HG02642 (cell line): ENCODE measurements at regions not wholly inside any gene's neighbourhood (a gene's known extent, or its start where the extent isn't known, plus 50 kb on each side); places are given as distances from the start of the nearest gene placed in this dataset.
"Not testable (repeated sequence)": the region's sequence is repeated elsewhere in the genome, so short reads cannot be mapped to it uniquely, and the experiment has no call there.

Experiments
- ATAC-seq: cut with Tn5 transposase; IDR thresholded peaks from one replicate; pipeline ENCODE4 v1.9.1; 2021; ENCODE audit warnings: mild to moderate bottlenecking; ENCODE audit not compliant: unreplicated experiment, poor library complexity

DNA sequence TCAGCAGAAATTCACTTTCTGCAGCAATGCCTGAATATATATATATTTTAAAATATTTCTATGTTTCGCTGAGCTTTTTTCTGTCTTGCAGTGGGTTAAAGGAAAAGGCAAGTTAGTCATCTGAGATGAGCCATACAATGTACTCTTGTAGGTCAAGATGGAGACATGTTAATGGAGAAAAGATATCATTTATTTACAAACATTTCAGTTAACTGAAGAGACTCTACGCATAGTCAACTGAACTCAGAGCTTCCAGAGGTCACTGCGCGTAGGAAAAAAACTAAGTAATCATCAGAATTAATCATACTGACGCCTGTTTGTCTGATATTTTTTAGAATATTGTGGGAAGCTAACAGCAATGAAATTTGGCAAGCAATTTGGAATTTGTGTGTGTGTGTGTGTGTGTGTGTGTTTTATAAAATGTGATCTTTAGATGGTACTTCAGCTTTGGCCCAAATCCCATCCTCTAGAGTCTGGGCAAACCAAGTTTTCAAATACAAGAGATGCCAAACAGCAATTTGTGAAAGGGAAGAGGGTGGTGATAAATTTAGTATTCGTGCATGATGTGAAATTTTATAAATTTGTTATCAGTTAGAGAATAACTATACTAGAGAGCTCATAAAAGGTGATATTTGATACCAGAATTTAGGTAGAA is 193.9 kb upstream of the AGR3 start:
- no peak for ATAC-seq

- ATAC-seq: no peak
Observed at GRCh38 chr7:17078298-17078697, 196.5 kb upstream of the AGR3 start.

DNA sequence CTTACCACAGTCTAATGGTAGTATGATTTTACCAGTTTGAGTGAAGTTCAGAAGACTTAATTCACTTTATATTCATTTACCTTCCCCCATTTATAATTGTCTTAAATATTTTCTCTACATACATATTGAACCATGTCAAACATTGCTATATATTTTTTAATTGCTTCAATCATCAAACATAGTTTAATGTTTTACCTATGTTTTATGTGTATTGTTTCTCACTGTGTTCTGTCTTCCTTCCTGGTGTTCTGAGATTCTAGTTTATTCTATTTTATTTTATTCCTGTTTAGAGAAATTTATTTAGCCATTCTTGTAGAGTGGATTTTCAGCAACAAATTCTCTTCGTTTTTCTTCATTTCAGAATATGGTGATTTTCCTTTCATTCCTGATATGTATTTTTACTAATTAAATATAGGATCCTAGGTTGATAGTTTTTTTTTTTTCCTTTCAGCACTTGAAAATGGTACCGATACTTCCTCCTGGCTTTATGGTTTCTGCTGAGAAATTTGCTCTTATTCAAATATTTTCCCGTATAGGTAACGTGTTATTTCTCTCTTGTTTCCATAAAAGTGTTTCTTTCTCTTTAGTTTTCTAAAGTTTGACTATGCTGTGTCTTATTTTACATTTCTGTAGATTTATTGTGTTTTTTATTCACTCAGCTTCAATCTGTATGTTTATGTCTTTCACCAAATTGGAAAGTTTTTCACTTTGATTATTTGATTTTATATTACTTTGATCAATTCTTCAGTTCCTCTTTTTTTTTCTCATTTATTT is 201.8 kb upstream of the AGR3 start:
- no peak for ATAC-seq

DNA sequence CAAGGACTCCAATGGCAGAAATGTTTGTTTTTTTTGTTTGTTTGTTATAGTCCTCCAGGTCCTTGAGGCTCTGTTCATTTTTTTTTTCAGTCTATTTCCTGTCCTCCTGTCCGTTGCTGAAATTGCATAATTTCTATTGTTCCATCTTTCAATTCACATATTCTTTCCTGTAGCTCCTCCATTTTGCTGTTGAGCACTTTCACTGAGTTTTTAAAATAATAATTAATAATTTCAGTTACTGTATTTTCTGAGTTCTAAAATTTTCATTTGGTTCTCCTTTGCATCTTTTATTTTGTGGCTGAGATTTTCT is 202.3 kb upstream of the AGR3 start:
- ATAC-seq: no peak

GRCh38 chr7:17085186-17085585 is 203.4 kb upstream of the AGR3 start:
- no peak for ATAC-seq

GRCh38 chr7:17086403-17086802 is 204.6 kb upstream of the AGR3 start:
- no peak for ATAC-seq

DNA sequence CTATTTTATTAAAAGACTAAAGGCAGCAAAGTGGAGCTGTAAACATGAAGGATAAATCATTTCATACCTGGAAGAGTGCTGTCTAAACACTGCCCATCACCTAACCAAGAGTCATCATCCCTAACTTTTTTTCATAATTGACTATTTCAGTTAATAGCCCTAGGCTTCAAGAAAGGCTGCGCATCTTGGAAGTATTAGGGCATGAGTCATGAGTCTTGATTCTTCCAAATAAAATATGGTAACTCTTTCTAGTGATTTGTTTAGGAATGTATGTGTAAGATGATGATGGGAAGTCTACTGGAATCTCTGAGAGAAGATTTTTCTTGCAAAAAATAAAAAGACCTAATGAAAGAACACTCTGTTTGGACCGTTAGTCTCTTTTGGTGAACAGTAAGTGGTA is 207.7 kb upstream of the AHR start:
- ATAC-seq: no peak

- ATAC-seq: no peak
Observed at GRCh38 chr7:17093461-17093860, 205.0 kb upstream of the AHR start.

DNA sequence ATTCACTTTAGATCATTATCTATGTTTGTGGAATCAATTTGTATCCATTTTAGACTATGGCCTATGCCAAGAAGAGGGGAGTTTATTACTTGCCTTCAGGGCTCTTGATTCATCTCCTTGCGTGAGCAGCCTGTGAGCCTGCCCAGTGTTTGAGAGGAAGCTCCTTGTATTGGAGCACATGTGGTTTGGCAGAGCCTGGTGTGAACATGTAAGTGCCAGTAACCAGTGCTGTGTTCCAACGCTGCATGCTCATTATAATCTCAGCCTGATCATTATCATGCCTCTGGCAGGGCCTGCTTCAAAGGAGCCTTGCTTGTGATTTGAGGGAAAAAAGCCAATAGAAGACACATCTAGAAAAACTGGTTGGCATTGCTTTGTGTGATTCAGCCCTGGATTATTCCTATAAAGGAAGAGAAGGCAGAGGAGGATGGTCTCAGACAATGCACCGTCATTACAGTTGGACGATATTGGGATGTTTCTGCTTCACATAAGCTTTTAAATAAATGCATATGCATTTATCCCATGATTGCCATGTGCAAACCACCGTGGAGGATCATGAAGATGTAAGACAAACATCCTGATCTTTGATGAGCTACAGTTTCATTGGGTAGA is 203.4 kb upstream of the AHR start:
- no peak for ATAC-seq

DNA sequence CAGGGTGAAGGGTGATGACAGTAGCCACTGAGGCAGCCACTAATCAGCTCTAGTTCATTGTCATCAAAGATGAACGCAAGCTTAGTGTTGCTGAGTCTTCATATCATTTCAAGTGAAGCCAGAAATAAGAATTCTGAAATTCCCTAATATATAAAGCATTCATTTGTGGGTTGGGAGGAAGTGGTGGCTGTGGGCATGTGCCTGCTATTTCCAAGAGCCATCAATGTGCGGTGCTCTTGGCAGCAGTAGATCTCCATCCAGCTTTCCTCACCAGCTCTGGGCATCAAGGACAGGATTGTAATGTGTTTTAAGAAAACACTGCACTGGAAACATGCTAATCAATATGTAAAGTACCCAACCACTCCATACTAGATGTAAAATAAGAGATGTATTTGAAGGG is 202.5 kb upstream of the AHR start:
- ATAC-seq: no peak

- no peak for ATAC-seq
Observed at GRCh38 chr7:17097668-17098297, 200.7 kb upstream of the AHR start.

- ATAC-seq: no peak
Observed at GRCh38 chr7:17098515-17098914, 199.9 kb upstream of the AHR start.

DNA sequence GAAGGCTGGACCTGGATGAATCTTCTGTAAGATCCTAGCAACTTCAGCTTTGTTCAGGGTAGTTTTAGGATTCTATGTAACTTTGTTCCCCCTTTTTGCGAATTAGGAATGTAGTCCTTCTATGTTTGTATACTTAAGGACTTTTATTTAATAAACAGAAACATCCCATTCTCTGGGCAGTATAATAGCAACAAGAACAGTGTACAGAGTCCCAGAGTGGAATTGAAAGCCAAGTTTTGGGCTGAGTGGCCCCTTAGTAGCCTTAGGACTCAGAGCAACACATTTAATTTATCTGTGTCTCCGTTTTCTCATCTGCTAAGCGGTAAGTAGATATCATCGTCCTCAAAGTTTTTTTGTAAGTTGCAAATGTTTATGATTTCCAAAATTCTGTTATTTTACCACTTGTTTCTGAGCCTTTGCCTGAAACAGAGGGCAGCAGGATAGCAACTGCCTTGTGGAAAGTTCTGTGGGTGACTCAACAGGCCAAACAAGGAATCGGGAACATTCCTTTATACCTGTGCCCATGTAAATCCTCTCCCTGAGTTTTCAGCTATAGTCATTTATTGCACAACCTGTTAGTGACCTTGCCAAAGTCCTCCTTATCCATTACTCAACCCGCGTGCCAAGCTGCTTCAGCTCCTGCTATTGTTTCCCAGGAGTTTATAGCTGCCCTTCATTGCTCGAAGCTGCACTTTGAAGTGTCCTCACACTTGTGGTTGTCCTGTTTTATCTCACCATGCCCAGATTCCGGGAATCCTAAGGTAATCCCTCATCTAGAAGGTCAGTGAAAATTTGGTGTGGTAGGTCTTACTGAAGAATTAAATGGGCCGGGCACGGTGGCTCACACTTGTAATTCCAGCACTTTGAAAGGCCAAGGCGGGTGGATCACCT is 199.1 kb upstream of the AHR start:
- ATAC-seq: no peak

DNA sequence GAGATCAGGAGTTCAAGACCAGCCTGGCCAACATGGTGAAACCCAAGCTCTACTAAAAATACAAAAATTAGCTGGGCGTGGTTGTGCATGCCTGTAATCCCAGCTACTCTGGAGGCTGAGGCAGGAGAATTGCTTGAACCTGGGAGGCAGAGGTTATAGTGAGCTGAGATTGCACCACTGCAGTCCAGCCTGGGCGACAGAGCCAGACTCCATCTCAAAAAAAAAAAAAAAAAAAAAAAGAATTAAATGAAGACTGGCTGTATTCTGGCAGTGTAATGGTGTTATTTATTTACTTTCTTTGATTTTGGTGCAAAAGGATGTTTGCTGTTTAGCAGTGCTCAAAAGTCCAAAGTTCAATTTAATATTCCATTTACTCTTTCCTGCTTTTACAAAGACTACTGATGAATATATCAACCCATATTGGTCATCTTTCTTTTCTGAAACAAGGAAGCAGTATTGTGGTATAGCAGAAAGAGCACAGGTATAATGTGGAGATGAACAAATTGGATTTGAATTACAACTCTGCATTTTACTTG is 198.4 kb upstream of the AHR start:
- not testable (repeated sequence) for ATAC-seq

GRCh38 chr7:17101207-17101696 is 197.2 kb upstream of the AHR start:
- no peak for ATAC-seq

GRCh38 chr7:17103170-17103569 is 195.3 kb upstream of the AHR start:
- ATAC-seq: no peak

DNA sequence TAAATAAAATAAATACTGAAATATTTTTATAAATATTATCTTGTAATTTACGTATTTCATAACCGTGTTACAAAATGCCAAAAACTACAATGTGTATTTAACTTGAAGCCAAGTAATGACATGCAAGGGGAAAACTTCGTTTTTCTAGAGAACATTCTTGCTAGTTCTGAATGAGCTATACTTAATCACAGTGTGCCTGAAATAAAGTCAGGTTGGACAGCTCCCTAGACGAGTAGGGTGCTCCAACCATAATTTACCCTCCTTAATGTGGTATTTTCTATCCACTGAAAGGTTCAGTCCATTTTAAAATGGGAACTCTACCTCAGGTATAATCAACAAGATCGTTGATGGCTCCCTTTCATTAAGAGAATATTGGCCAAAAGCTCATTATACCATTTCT is 194.5 kb upstream of the AHR start:
- ATAC-seq: no peak

DNA sequence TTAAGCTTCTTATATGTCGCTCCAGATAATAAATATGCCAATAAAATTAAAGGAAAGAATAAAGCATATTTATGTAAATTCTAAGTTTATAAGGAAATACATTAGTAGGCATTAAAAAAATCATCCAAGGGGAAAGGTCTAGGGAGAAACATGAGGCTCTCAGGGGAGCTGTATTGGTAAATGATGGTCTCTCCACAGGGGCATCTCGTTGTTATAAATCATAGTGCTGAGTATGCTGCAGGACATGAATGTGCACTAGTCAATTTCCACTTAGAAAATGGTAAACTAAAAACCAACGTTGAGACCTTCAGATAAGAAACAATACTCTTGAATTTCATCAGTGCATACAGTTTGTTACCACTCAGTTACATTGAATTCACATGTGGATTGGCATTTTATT is 194.0 kb upstream of the AHR start:
- no peak for ATAC-seq

DNA sequence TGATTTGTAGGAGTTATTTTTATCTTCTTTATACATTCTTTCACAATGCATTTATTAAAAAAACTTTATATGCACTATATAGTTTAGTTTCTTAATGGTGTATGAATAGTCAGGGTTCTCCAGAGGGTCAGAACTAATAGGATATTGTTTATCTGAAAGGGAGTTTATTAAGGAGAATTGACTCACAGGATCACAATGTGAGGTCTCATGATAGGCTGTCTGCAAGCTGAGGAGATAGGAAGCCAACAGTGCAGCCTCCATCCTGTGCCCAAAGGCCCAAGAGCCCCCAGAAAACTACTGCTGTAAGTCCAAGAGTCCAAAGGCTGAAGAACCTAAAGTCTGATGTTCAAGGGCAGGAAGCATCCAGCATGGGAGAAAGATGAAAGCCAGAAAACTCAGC is 192.8 kb upstream of the AHR start:
- ATAC-seq: no peak

DNA sequence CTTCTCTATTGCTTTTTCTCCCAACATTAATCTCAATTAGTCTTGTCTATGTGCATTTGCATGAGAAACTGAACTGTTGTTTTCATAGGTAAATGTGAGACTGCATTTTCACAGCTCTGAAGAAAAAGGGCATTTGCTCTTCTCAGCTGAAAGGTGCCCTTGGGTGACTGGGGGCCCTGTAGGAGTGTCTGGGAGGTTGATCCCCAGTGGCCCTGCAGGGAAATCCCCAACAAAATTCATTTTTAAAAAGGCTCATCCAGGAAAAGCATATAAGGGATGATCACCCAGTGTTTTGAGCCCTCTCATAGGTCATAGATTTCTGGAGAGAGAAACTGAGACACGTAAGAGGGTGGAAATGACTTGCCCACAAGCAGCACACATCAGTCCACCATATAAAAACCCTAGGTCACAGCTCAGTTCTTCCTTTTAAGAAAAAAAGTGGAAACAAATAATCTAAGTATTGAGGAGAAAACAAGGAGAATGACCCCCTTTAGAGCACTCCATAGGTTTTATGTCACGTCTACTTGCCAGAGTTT is 190.3 kb upstream of the AHR start:
- no peak for ATAC-seq
